ENCODE measurements at regions not wholly inside any gene's neighbourhood (a gene's known extent, or its start where the extent isn't known, plus 50 kb on each side); places are given as distances from the start of the nearest gene placed in this dataset.

- no peak for TF ChIP-seq PPARA (CRISPR knock-in tag; IDR thresholded peaks at IDR 0.05; ENCODE audit: borderline replicate concordance)
- TF ChIP-seq ISL1 (CRISPR knock-in tag; IDR thresholded peaks at IDR 0.05) = no peak
- TF ChIP-seq ZFP3 (CRISPR knock-in tag; IDR thresholded peaks at IDR 0.05) = no peak
- no peak for TF ChIP-seq CREB5 (CRISPR knock-in tag; IDR thresholded peaks at IDR 0.05; ENCODE audit: low read depth)
- no peak for TF ChIP-seq RARB (CRISPR knock-in tag; IDR thresholded peaks at IDR 0.05)
- TF ChIP-seq ZNF70 (CRISPR knock-in tag; IDR thresholded peaks at IDR 0.05) = no peak
- no peak for TF ChIP-seq ARNTL (CRISPR knock-in tag; IDR thresholded peaks at IDR 0.05; ENCODE audit: borderline replicate concordance, low read depth)
- no peak for TF ChIP-seq TCF4 (CRISPR knock-in tag; IDR thresholded peaks at IDR 0.05; ENCODE audit: borderline replicate concordance)
These were observed 459.3 kb downstream of the GALR1 start for GRCh38 chr18:77708826-77709506.
